A673 (cell line): ENCODE measurements at regions not wholly inside any gene's neighbourhood (a gene's known extent, or its start where the extent isn't known, plus 50 kb on each side); places are given as distances from the start of the nearest gene placed in this dataset.

Experiments
- BruUV-seq: library from RNA; stranded (reverse); fragments of 400-500 nt; replicated peaks from 2 replicates; lab custom pipeline; 2021; lab: Mats Ljungman, UMichigan
- CTCF ChIA-PET: fragments of 300-600 bp; sonication (Branson Sonifier 250); formaldehyde crosslinking; loops from one replicate; lab custom pipeline; 2022; ENCODE audit warnings: antibody characterized with exemption; lab: Charles Lee
- POLR2A ChIA-PET: fragments of 300-600 bp; sonication (Branson Sonifier 250); formaldehyde crosslinking; loops from one replicate; lab custom pipeline; 2022; ENCODE audit warnings: antibody characterized with exemption; ENCODE audit not compliant: low non-redundant PET; lab: Charles Lee
- DNase-seq: peaks from one replicate; pipeline ENCODE4 v3.0.0-alpha.2; 2015; ENCODE audit warnings: low spot score
- H3K27ac ChIP-seq: fragments of 200-600 bp; sonication (generic); 2 replicates; pipeline ENCODE4 v1.5.1; 2016; ENCODE audit warnings: mixed run types, low read depth, mild to moderate bottlenecking, mixed read lengths, antibody characterized with exemption, low read length; ENCODE audit not compliant: poor library complexity, severe bottlenecking
- H3K27me3 ChIP-seq: fragments of 200-600 bp; sonication (generic); replicated peaks from 2 replicates; pipeline ENCODE4 v1.6.1; 2017; ENCODE audit warnings: mixed run types, low read depth, mild to moderate bottlenecking, mixed read lengths, antibody characterized with exemption, low read length; ENCODE audit not compliant: insufficient read depth, poor library complexity
- H3K36me3 ChIP-seq: fragments of 200-600 bp; sonication (generic); 2 replicates; pipeline ENCODE4 v1.6.1; 2016; ENCODE audit warnings: mixed run types, mild to moderate bottlenecking, mixed read lengths, antibody characterized with exemption, low read length; ENCODE audit not compliant: insufficient read depth, poor library complexity, severe bottlenecking
- H3K4me1 ChIP-seq: fragments of 200-600 bp; sonication (generic); 2 replicates; pipeline ENCODE4 v1.6.1; 2017; ENCODE audit warnings: mixed run types, mild to moderate bottlenecking, mixed read lengths, antibody characterized with exemption, low read length; ENCODE audit not compliant: insufficient read depth, poor library complexity, severe bottlenecking
- H3K4me3 ChIP-seq: fragments of 200-600 bp; sonication (generic); 2 replicates; pipeline ENCODE4 v1.5.1; 2016; ENCODE audit warnings: low read depth, mixed run types, mild to moderate bottlenecking, mixed read lengths, low read length; ENCODE audit not compliant: poor library complexity, severe bottlenecking
- H3K9me3 ChIP-seq: fragments of 200-600 bp; sonication (generic); 2 replicates; pipeline ENCODE4 v1.6.1; 2016; ENCODE audit warnings: mixed run types, low read depth, mild to moderate bottlenecking, mixed read lengths, antibody characterized with exemption, low read length; ENCODE audit not compliant: poor library complexity, severe bottlenecking
- CTCF ChIP-seq: fragments of 300-800, 200-600 bp; sonication (generic); conservative IDR thresholded peaks from 2 replicates; pipeline ENCODE4 v1.5.1; 2017; ENCODE audit warnings: low read depth, mild to moderate bottlenecking, antibody characterized with exemption, low read length, moderate library complexity, mixed read lengths
- EZH2 ChIP-seq: fragments of 200-600 bp; sonication (generic); IDR thresholded peaks from 2 replicates; pipeline ENCODE4 v1.6.1; 2017; ENCODE audit warnings: borderline replicate concordance, low read depth, mild to moderate bottlenecking, mixed read lengths, antibody characterized with exemption, low read length; ENCODE audit not compliant: poor library complexity, severe bottlenecking
- intact Hi-C: fragments of 100-400 bp; cut with micrococcal nuclease; formaldehyde crosslinking; loops from one replicate; pipeline ENCODE4 v1.10.0; 2022; ENCODE audit not compliant: unreplicated experiment

- no peak overlapping the region for H3K27ac ChIP-seq
- intact Hi-C loops: no loop called here
- BruUV-seq: no TSS peak
- no peaks in the 10 kb centered on the region for H3K4me1 ChIP-seq
- TF ChIP-seq CTCF: no peak
- no peak for TF ChIP-seq EZH2
- no peak overlapping the region for H3K4me3 ChIP-seq
- H3K9me3 ChIP-seq: no peaks in the 10 kb centered on the region
- POLR2A ChIA-PET: no interaction called here
- H3K27me3 ChIP-seq: no peaks in the 10 kb centered on the region
- no peaks in the 10 kb centered on the region for H3K36me3 ChIP-seq
- CTCF ChIA-PET: no interaction called here
- peak; percentile 35 for DNase-seq
These were observed 689.5 kb downstream of the DNAJB9 start for GRCh38 chr7:109259151-109259550.

- Histone ChIP-seq H3K9me3 (no peaks in the 10 kb centered on the region), H3K27ac (no peak overlapping the region), H3K4me3 (no peak overlapping the region), H3K36me3 (no peaks in the 10 kb centered on the region), H3K27me3 (no peaks in the 10 kb centered on the region), H3K4me1 (no peaks in the 10 kb centered on the region)
- no peak for DNase-seq
- intact Hi-C loops: no loop called here
- ChIA-PET POLR2A (no interaction called here), CTCF (no interaction called here)
- no TSS peak for BruUV-seq
- no peak for TF ChIP-seq CTCF
- no peak for TF ChIP-seq EZH2
These were observed 692.1 kb downstream of the DNAJB9 start for GRCh38 chr7:109261781-109262180.

- no peaks in the 10 kb centered on the region for H3K4me1 ChIP-seq
- H3K27me3 ChIP-seq: no peaks in the 10 kb centered on the region
- no peak for DNase-seq
- BruUV-seq: no TSS peak
- ChIA-PET POLR2A (no interaction called here), CTCF (no interaction called here)
- H3K36me3 ChIP-seq: no peaks in the 10 kb centered on the region
- no peaks in the 10 kb centered on the region for H3K9me3 ChIP-seq
- H3K4me3 ChIP-seq: no peak overlapping the region
- TF ChIP-seq CTCF (no peak), EZH2 (no peak)
- no peak overlapping the region for H3K27ac ChIP-seq
- intact Hi-C loops: no loop called here
These were observed 696.9 kb downstream of the DNAJB9 start for GRCh38 chr7:109266610-109267009.
